ENCODE measurements at regions not wholly inside any gene's neighbourhood (a gene's known extent, or its start where the extent isn't known, plus 50 kb on each side); places are given as distances from the start of the nearest gene placed in this dataset.

DNA sequence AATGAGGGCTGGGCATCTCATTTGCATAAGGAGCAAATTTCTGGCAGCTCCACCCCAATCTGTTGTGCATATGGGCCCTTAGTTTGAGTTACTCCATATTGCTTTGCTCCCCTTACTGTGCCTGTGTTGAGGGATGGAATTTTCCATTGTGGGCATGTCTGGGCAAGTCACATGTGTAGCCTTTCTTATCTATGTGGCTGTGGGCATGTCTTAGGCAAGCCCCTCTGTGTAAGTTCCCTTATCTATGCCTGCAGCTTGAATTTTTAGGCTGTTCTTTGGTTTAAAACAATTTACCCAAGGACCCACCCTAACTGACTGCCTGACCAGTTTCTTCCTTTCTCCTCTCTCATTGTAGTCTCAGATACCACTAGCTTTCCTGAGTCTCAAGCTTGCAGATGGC lies 405.7 kb upstream of the NCAM2 start (continued):
- TF ChIP-seq, protein P1, sequence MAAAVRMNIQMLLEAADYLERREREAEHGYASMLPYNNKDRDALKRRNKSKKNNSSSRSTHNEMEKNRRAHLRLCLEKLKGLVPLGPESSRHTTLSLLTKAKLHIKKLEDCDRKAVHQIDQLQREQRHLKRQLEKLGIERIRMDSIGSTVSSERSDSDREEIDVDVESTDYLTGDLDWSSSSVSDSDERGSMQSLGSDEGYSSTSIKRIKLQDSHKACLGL (CRISPR knock-in tag; IDR thresholded peaks at IDR 0.05; ENCODE audit: borderline replicate concordance, poor library complexity, severe bottlenecking), result no peak
- no peak for TF ChIP-seq CBX1 (IDR thresholded peaks at IDR 0.05; ENCODE audit: low read depth)
- no peak for TF ChIP-seq BRF1 (IDR thresholded peaks at IDR 0.05; ENCODE audit: borderline replicate concordance, extremely low read depth, insufficient read length)
- no peak for TF ChIP-seq RBM22 (IDR thresholded peaks at IDR 0.05; ENCODE audit: low read depth, low read length, poor library complexity, severe bottlenecking)
- TF ChIP-seq, protein P2, sequence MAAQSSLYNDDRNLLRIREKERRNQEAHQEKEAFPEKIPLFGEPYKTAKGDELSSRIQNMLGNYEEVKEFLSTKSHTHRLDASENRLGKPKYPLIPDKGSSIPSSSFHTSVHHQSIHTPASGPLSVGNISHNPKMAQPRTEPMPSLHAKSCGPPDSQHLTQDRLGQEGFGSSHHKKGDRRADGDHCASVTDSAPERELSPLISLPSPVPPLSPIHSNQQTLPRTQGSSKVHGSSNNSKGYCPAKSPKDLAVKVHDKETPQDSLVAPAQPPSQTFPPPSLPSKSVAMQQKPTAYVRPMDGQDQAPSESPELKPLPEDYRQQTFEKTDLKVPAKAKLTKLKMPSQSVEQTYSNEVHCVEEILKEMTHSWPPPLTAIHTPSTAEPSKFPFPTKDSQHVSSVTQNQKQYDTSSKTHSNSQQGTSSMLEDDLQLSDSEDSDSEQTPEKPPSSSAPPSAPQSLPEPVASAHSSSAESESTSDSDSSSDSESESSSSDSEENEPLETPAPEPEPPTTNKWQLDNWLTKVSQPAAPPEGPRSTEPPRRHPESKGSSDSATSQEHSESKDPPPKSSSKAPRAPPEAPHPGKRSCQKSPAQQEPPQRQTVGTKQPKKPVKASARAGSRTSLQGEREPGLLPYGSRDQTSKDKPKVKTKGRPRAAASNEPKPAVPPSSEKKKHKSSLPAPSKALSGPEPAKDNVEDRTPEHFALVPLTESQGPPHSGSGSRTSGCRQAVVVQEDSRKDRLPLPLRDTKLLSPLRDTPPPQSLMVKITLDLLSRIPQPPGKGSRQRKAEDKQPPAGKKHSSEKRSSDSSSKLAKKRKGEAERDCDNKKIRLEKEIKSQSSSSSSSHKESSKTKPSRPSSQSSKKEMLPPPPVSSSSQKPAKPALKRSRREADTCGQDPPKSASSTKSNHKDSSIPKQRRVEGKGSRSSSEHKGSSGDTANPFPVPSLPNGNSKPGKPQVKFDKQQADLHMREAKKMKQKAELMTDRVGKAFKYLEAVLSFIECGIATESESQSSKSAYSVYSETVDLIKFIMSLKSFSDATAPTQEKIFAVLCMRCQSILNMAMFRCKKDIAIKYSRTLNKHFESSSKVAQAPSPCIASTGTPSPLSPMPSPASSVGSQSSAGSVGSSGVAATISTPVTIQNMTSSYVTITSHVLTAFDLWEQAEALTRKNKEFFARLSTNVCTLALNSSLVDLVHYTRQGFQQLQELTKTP (IDR thresholded peaks at IDR 0.05; ENCODE audit: low read depth in 1 of 2, partially characterized antibody in 2 of 2), result no peak
- no peak for TF ChIP-seq NCOA2 (IDR thresholded peaks at IDR 0.05; ENCODE audit: partially characterized antibody in 2 of 2)
- no peak for TF ChIP-seq KAT7 (CRISPR knock-in tag; IDR thresholded peaks at IDR 0.05; ENCODE audit: borderline replicate concordance)
- TF ChIP-seq, protein P3, sequence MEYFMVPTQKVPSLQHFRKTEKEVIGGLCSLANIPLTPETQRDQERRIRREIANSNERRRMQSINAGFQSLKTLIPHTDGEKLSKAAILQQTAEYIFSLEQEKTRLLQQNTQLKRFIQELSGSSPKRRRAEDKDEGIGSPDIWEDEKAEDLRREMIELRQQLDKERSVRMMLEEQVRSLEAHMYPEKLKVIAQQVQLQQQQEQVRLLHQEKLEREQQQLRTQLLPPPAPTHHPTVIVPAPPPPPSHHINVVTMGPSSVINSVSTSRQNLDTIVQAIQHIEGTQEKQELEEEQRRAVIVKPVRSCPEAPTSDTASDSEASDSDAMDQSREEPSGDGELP (CRISPR knock-in tag; IDR thresholded peaks at IDR 0.05; ENCODE audit: borderline replicate concordance), result no peak
- TF ChIP-seq, protein P4, sequence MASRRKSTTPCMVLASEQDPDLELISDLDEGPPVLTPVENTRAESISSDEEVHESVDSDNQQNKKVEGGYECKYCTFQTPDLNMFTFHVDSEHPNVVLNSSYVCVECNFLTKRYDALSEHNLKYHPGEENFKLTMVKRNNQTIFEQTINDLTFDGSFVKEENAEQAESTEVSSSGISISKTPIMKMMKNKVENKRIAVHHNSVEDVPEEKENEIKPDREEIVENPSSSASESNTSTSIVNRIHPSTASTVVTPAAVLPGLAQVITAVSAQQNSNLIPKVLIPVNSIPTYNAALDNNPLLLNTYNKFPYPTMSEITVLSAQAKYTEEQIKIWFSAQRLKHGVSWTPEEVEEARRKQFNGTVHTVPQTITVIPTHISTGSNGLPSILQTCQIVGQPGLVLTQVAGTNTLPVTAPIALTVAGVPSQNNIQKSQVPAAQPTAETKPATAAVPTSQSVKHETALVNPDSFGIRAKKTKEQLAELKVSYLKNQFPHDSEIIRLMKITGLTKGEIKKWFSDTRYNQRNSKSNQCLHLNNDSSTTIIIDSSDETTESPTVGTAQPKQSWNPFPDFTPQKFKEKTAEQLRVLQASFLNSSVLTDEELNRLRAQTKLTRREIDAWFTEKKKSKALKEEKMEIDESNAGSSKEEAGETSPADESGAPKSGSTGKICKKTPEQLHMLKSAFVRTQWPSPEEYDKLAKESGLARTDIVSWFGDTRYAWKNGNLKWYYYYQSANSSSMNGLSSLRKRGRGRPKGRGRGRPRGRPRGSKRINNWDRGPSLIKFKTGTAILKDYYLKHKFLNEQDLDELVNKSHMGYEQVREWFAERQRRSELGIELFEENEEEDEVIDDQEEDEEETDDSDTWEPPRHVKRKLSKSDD (conservative IDR thresholded peaks at IDR 0.05; ENCODE audit: low read length), result no peak
- TF ChIP-seq ETV6 (IDR thresholded peaks at IDR 0.05; ENCODE audit: borderline replicate concordance in 1 of 2, low read depth in 2 of 2, low read length in 1 of 2), result no peak
- no peak for TF ChIP-seq ETV6 (CRISPR knock-in tag; IDR thresholded peaks at IDR 0.05; ENCODE audit: borderline replicate concordance)
- no peak for TF ChIP-seq NONO (IDR thresholded peaks at IDR 0.05; ENCODE audit: low read depth in 2 of 2, low read length in 1 of 2)
- no peak for TF ChIP-seq KDM1A (IDR thresholded peaks at IDR 0.05)
- TF ChIP-seq POLR2AphosphoS5 (IDR thresholded peaks at IDR 0.05; ENCODE audit: control insufficient read depth, insufficient read depth, low read depth, low read length), result no peak
- no peak for TF ChIP-seq ZNF184 (CRISPR knock-in tag; IDR thresholded peaks at IDR 0.05)
- peak; percentile 75 for TF ChIP-seq CBFA2T3 (IDR thresholded peaks at IDR 0.05)
- no peak for TF ChIP-seq ZNF384 (IDR thresholded peaks at IDR 0.05; ENCODE audit: low read depth, low read length)
- no peak for TF ChIP-seq NFYB (IDR thresholded peaks at IDR 0.05; ENCODE audit: extremely low read depth, insufficient read length)
- TF ChIP-seq RBM34 (IDR thresholded peaks at IDR 0.05; ENCODE audit: borderline replicate concordance, insufficient read depth, low read length), result no peak
- TF ChIP-seq PHTF2 (CRISPR knock-in tag; IDR thresholded peaks at IDR 0.05), result no peak
- no peak for TF ChIP-seq ATF1 (CRISPR knock-in tag; IDR thresholded peaks at IDR 0.05)
- no peak for TF ChIP-seq ATF1 (tag; IDR thresholded peaks at IDR 0.05)

Measured in K562 (cell line).